GM23338 (cell line): ENCODE measurements at regions not wholly inside any gene's neighbourhood (a gene's known extent, or its start where the extent isn't known, plus 50 kb on each side); places are given as distances from the start of the nearest gene placed in this dataset.

Experiments
- ATAC-seq: fragments of 200-7000 bp; cut with Tn5 transposase; 3 replicates; pipeline ENCODE4 v1.9.1; 2020
- DNase-seq: peaks from one replicate; pipeline ENCODE4 v3.0.0-alpha.2; 2015; ENCODE audit warnings: low spot score
- H2AFZ ChIP-seq: fragments of 200-600 bp; sonication (generic); 2 replicates; pipeline ENCODE4 v1.8.0; 2016; ENCODE audit warnings: antibody characterized with exemption, mild to moderate bottlenecking, moderate library complexity
- H3F3A ChIP-seq: fragments of 200-600 bp; sonication (generic); replicated peaks from 2 replicates; pipeline ENCODE4 v1.8.0; 2017; ENCODE audit warnings: antibody characterized with exemption, mixed run types, low read depth
- H3K27ac ChIP-seq: fragments of 200-600 bp; sonication (generic); 2 replicates; pipeline ENCODE4 v1.6.1; 2016; ENCODE audit warnings: low read depth
- H3K27me3 ChIP-seq: fragments of 200-600 bp; sonication (generic); 2 replicates; pipeline ENCODE4 v1.8.0; 2016; ENCODE audit warnings: mild to moderate bottlenecking, mixed run types, moderate library complexity; ENCODE audit not compliant: insufficient read depth
- H3K36me3 ChIP-seq: fragments of 200-600 bp; sonication (generic); 2 replicates; pipeline ENCODE4 v1.8.0; 2016; ENCODE audit warnings: mild to moderate bottlenecking; ENCODE audit not compliant: insufficient read depth
- H3K4me1 ChIP-seq: fragments of 200-600 bp; sonication (generic); 2 replicates; pipeline ENCODE4 v1.8.0; 2016; ENCODE audit warnings: mild to moderate bottlenecking, moderate library complexity; ENCODE audit not compliant: insufficient read depth
- H3K4me2 ChIP-seq: fragments of 200-600 bp; sonication (generic); 2 replicates; pipeline ENCODE4 v1.7.1; 2017; ENCODE audit warnings: mixed run types
- H3K4me3 ChIP-seq: fragments of 200-600 bp; sonication (generic); 2 replicates; pipeline ENCODE4 v1.6.1; 2016; ENCODE audit warnings: mixed run types
- H3K79me2 ChIP-seq: fragments of 200-600 bp; sonication (generic); replicated peaks from 2 replicates; pipeline ENCODE4 v1.8.0; 2017; ENCODE audit warnings: mild to moderate bottlenecking; ENCODE audit not compliant: insufficient read depth
- H3K9me2 ChIP-seq: fragments of 200-600 bp; sonication (generic); 2 replicates; pipeline ENCODE4 v1.8.0; 2017; ENCODE audit not compliant: insufficient read depth
- H4K20me1 ChIP-seq: fragments of 200-600 bp; sonication (generic); replicated peaks from 2 replicates; pipeline ENCODE4 v1.8.0; 2017; ENCODE audit warnings: mild to moderate bottlenecking; ENCODE audit not compliant: insufficient read depth
- H3K27ac Mint-ChIP-seq: 2 replicates; pipeline ENCODE4 v1.8.0; 2020; ENCODE audit warnings: inconsistent platforms, mild to moderate bottlenecking, moderate library complexity, mixed read lengths
- H3K27me3 Mint-ChIP-seq: 3 replicates; pipeline ENCODE4 v1.8.0; 2022; ENCODE audit warnings: low read depth, mild to moderate bottlenecking, moderate library complexity, mixed read lengths, inconsistent platforms; ENCODE audit not compliant: insufficient read depth, poor library complexity
- H3K36me3 Mint-ChIP-seq: 3 replicates; pipeline ENCODE4 v1.8.0; 2021; ENCODE audit warnings: low read depth, mild to moderate bottlenecking, inconsistent platforms, moderate library complexity, mixed read lengths
- H3K4me1 Mint-ChIP-seq: 3 replicates; pipeline ENCODE4 v1.8.0; 2020; ENCODE audit warnings: mild to moderate bottlenecking, inconsistent platforms, mixed read lengths
- H3K4me3 Mint-ChIP-seq: 3 replicates; pipeline ENCODE4 v1.8.0; 2021; ENCODE audit warnings: moderate library complexity, mild to moderate bottlenecking, inconsistent platforms, mixed read lengths
- H3K9me3 Mint-ChIP-seq: 3 replicates; pipeline ENCODE4 v1.8.0; 2020; ENCODE audit warnings: moderate library complexity, mild to moderate bottlenecking, inconsistent platforms, mixed read lengths
- CREB1 ChIP-seq: fragments of 250-450 bp; sonication (Bioruptor Pico); IDR thresholded peaks from 2 replicates; pipeline ENCODE4 v1.5.0; 2020; ENCODE audit warnings: low read depth, mild to moderate bottlenecking, moderate library complexity
- EZH2phosphoT487 ChIP-seq: fragments of 200-600 bp; sonication (generic); IDR thresholded peaks from one replicate; pipeline ENCODE4 v1.8.1; 2018; ENCODE audit warnings: antibody characterized with exemption; ENCODE audit not compliant: unreplicated experiment
- JUNB ChIP-seq: IDR thresholded peaks from one replicate; pipeline ENCODE4 v1.6.1; 2016; ENCODE audit warnings: antibody characterized with exemption; ENCODE audit not compliant: unreplicated experiment
- NANOG ChIP-seq: IDR thresholded peaks from 2 replicates; pipeline ENCODE4 v1.6.1; 2016; ENCODE audit warnings: antibody characterized with exemption, borderline replicate concordance
- REST ChIP-seq: IDR thresholded peaks from one replicate; pipeline ENCODE4 v1.6.1; 2018; ENCODE audit warnings: antibody characterized with exemption; ENCODE audit not compliant: unreplicated experiment
- STAT1 ChIP-seq: IDR thresholded peaks from one replicate; pipeline ENCODE4 v1.6.1; 2016; ENCODE audit warnings: antibody characterized with exemption; ENCODE audit not compliant: unreplicated experiment
- ZNF114 ChIP-seq: fragments of 250-450 bp; sonication (Bioruptor Pico); IDR thresholded peaks from 2 replicates; pipeline ENCODE4 v1.5.0; 2020; ENCODE audit warnings: mild to moderate bottlenecking, moderate library complexity
- ZNF331 ChIP-seq: fragments of 250-450 bp; sonication (Bioruptor Pico); IDR thresholded peaks from 2 replicates; pipeline ENCODE4 v1.5.0; 2020; ENCODE audit warnings: low read depth, mild to moderate bottlenecking, moderate library complexity
- TF ChIP-seq, protein P1 (sequence below), 2 experiments: fragments of 200-600 bp in 1 of 2; sonication (generic) in 1 of 2; conservative IDR thresholded peaks; 2 replicates each; pipeline versions ENCODE4 v1.5.1 to v1.6.1; 2016 to 2017; ENCODE audit warnings: antibody characterized with exemption in 2 of 2, low read depth in 2 of 2, mild to moderate bottlenecking in 2 of 2, moderate library complexity in 1 of 2
- TF ChIP-seq, protein P2 (sequence below): IDR thresholded peaks from 2 replicates; pipeline ENCODE4 v1.6.1; 2016; ENCODE audit warnings: antibody characterized with exemption

DNA sequence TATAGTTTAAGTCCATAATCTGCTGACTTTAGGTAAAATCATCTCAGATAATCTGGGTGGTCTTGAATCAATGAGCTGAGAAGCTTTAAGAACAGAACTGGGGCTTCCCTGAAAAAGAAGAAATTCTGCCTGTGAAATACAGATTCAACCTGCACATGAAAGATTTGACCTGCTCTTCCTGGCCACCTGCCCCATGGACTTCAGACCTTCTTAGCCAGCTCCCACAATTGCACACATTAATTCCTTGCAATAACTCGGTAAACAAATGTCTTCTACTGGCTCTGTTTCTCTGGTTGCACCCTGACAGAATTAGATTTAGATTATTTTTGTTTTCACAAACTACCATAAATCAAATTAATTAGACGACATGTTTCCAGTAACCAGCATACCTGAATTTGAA lies 2117.9 kb upstream of the C9orf72 start:
- Mint-ChIP-seq H3K9me3 (peaks cover 3% of the 10 kb centered on the region; the same call in 2 of the 3 replicates), H3K36me3 (no peaks in the 10 kb centered on the region), H3K4me3 (no peak overlapping the region), H3K4me1 (peaks cover 3% of the 10 kb centered on the region; the same call in 1 of the 3 replicates), H3K27ac (no peak overlapping the region), H3K27me3 (no peaks in the 10 kb centered on the region)
- no peak overlapping the region for H3K27ac ChIP-seq
- DNase-seq (no peak), ATAC-seq (no peak)
- H3K27me3 ChIP-seq: no peaks in the 10 kb centered on the region
- TF ChIP-seq CREB1 (CRISPR knock-in tag): no peak
- H3K4me2 ChIP-seq: no peak overlapping the region
- H3K36me3 ChIP-seq: no peaks in the 10 kb centered on the region
- no peaks in the 10 kb centered on the region for H3K79me2 ChIP-seq
- H4K20me1 ChIP-seq: no peaks in the 10 kb centered on the region
- no peak overlapping the region for H2AFZ ChIP-seq
- no peak overlapping the region for H3K4me3 ChIP-seq
- H3F3A ChIP-seq: no peaks in the 10 kb centered on the region
- H3K4me1 ChIP-seq: no peaks in the 10 kb centered on the region
- no peaks in the 10 kb centered on the region for H3K9me2 ChIP-seq

DNA sequence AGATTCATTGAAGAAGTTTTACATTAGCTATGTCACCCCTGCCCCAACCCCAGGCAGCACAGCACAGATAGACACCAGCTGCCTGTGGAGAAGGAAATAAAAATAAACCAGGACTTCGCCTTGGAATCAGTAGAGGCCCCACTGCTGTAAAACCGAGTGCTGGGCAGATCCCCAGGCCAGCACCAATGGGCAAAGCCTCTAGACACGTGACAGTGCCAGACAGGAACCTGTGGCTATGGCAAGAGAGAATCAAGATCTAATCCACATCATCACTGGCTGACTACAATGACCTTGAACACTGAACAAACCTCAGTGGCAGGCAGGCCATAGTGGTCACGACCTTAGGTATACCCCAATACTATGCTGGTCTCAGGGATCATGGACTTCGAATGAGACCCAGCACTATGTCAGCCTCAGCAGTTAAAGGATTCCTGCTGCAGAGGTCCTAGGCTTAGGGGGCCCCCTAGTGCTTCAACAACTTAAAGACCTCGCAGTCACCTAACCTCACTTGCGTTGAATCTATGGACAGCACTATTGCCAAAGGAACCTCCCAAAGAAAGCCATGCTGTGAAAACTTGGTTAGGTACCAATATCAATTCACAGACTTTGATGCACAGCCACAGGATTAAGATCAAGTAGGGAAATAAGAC lies 2118.6 kb upstream of the C9orf72 start:
- H3K27me3 ChIP-seq: no peaks in the 10 kb centered on the region
- H3K9me3 Mint-ChIP-seq: peaks cover 3% of the 10 kb centered on the region; the same call in 2 of the 3 replicates
- no peak for TF ChIP-seq STAT1
- TF ChIP-seq, protein P1, sequence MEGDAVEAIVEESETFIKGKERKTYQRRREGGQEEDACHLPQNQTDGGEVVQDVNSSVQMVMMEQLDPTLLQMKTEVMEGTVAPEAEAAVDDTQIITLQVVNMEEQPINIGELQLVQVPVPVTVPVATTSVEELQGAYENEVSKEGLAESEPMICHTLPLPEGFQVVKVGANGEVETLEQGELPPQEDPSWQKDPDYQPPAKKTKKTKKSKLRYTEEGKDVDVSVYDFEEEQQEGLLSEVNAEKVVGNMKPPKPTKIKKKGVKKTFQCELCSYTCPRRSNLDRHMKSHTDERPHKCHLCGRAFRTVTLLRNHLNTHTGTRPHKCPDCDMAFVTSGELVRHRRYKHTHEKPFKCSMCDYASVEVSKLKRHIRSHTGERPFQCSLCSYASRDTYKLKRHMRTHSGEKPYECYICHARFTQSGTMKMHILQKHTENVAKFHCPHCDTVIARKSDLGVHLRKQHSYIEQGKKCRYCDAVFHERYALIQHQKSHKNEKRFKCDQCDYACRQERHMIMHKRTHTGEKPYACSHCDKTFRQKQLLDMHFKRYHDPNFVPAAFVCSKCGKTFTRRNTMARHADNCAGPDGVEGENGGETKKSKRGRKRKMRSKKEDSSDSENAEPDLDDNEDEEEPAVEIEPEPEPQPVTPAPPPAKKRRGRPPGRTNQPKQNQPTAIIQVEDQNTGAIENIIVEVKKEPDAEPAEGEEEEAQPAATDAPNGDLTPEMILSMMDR (conservative IDR thresholded peaks at IDR 0.05; ENCODE audit: low read depth in 2 of 2): peak; percentile 76 to 90
- no peak overlapping the region for H3K4me3 Mint-ChIP-seq
- no peak overlapping the region for H3K4me3 ChIP-seq
- H3K36me3 Mint-ChIP-seq: no peaks in the 10 kb centered on the region
- DNase-seq (peak; percentile 92), ATAC-seq (peak; percentile 100)
- H4K20me1 ChIP-seq: no peaks in the 10 kb centered on the region
- no peaks in the 10 kb centered on the region for H3K4me1 Mint-ChIP-seq
- H2AFZ ChIP-seq: 0 out of 2 replicates have a peak overlapping the region, but pooled peaks have one; percentile 3
- no peaks in the 10 kb centered on the region for H3K27me3 Mint-ChIP-seq
- no peak overlapping the region for H3K4me2 ChIP-seq
- no peak overlapping the region for H3K27ac Mint-ChIP-seq
- no peaks in the 10 kb centered on the region for H3K4me1 ChIP-seq
- H3K79me2 ChIP-seq: no peaks in the 10 kb centered on the region
- H3K27ac ChIP-seq: no peak overlapping the region
- H3F3A ChIP-seq: no peaks in the 10 kb centered on the region
- H3K36me3 ChIP-seq: no peaks in the 10 kb centered on the region
- no peaks in the 10 kb centered on the region for H3K9me2 ChIP-seq

GRCh38 chr9:29697011-29697410 lies 2123.7 kb upstream of the C9orf72 start:
- H3K4me1 Mint-ChIP-seq: no peaks in the 10 kb centered on the region; the same call in 2 of the 3 replicates
- no peak overlapping the region for H3K27ac Mint-ChIP-seq
- H3K4me2 ChIP-seq: no peak overlapping the region
- H4K20me1 ChIP-seq: no peaks in the 10 kb centered on the region
- ATAC-seq: no peak
- H3K27ac ChIP-seq: no peak overlapping the region
- no peaks in the 10 kb centered on the region for H3K4me1 ChIP-seq
- no peak for DNase-seq
- no peaks in the 10 kb centered on the region for H3K27me3 Mint-ChIP-seq
- H3K4me3 ChIP-seq: no peak overlapping the region
- no peaks in the 10 kb centered on the region for H3K79me2 ChIP-seq
- H3K36me3 Mint-ChIP-seq: no peaks in the 10 kb centered on the region
- H3F3A ChIP-seq: no peaks in the 10 kb centered on the region
- H3K9me3 Mint-ChIP-seq: peaks cover 3% of the 10 kb centered on the region; the same call in 2 of the 3 replicates
- no peak for TF ChIP-seq ZNF114 (CRISPR knock-in tag)
- TF ChIP-seq REST: no peak
- no peak for TF ChIP-seq NANOG
- TF ChIP-seq ZNF331 (CRISPR knock-in tag): no peak
- TF ChIP-seq, protein P2, sequence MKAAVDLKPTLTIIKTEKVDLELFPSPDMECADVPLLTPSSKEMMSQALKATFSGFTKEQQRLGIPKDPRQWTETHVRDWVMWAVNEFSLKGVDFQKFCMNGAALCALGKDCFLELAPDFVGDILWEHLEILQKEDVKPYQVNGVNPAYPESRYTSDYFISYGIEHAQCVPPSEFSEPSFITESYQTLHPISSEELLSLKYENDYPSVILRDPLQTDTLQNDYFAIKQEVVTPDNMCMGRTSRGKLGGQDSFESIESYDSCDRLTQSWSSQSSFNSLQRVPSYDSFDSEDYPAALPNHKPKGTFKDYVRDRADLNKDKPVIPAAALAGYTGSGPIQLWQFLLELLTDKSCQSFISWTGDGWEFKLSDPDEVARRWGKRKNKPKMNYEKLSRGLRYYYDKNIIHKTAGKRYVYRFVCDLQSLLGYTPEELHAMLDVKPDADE: no peak
- no peak for TF ChIP-seq EZH2phosphoT487
- TF ChIP-seq JUNB: no peak
- no peaks in the 10 kb centered on the region for H3K36me3 ChIP-seq
- H2AFZ ChIP-seq: no peak overlapping the region
- H3K27me3 ChIP-seq: no peaks in the 10 kb centered on the region
- no peak overlapping the region for H3K4me3 Mint-ChIP-seq
- no peaks in the 10 kb centered on the region for H3K9me2 ChIP-seq
